ENCODE measurements at regions not wholly inside any gene's neighbourhood (a gene's known extent, or its start where the extent isn't known, plus 50 kb on each side); places are given as distances from the start of the nearest gene placed in this dataset.

DNA sequence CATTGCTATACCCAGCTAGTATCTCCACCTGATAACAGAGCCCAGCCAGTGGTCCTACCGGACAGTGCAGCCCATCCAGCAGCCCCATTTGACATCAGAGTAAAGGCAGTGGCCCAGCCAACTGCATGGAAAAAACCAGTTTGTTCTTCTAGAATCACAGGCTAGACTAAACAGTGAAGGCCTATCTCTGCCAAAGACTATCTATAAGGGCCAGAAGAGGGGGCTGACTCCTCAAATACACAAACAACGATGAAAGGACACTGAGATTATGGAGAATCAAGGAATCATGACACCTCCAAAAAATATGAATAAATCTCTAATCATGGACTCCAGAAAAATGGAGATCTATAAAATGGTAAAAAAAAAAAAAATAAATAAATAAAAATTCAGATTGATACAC is 546.4 kb upstream of the HTR2C start:
- Mint-ChIP-seq H3K4me3 (no peak overlapping the region), H3K9me3 (peaks cover 8% of the 10 kb centered on the region), H3K27ac (no peak overlapping the region), H3K36me3 (peaks cover 3% of the 10 kb centered on the region), H3K4me1 (ENCODE audit: unreplicated experiment) (no peaks in the 10 kb centered on the region), H3K27me3 (peaks cover 6% of the 10 kb centered on the region)
- no peak for TF ChIP-seq CTCF (conservative IDR thresholded peaks at IDR 0.05)
- DNase-seq (ENCODE audit: extremely low spot score, unreplicated experiment): no peak

GRCh38 chrX:114028907-114029662 is 554.8 kb upstream of the HTR2C start:
- Mint-ChIP-seq H3K4me3 (no peak overlapping the region), H3K27ac (no peak overlapping the region), H3K27me3 (no peaks in the 10 kb centered on the region), H3K4me1 (ENCODE audit: unreplicated experiment) (no peaks in the 10 kb centered on the region), H3K36me3 (no peaks in the 10 kb centered on the region), H3K9me3 (peaks cover 13% of the 10 kb centered on the region)
- DNase-seq (ENCODE audit: extremely low spot score, unreplicated experiment): no peak
- TF ChIP-seq CTCF (conservative IDR thresholded peaks at IDR 0.05): no peak

DNA sequence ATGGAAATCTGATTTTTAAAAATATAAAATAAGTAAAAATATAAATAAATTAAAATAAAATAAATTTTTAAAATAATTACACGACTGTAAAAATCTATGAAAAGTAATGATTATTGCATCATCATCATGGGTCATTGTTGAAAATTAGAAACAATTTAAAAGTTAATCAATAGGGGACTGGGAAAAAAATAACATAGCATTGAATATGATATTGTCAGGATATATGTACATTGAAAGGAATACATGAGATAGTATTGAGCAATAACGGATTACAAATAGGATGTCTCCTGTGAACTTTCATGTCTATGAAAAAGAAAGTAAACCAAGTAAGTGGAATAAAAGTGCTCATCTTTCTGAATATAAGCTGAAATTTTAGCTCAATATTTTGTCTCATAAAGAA is 566.8 kb upstream of the HTR2C start:
- Mint-ChIP-seq H3K36me3 (no peaks in the 10 kb centered on the region), H3K9me3 (no peaks in the 10 kb centered on the region), H3K4me3 (no peak overlapping the region), H3K27ac (no peak overlapping the region), H3K27me3 (no peaks in the 10 kb centered on the region), H3K4me1 (ENCODE audit: unreplicated experiment) (no peaks in the 10 kb centered on the region)
- no peak for TF ChIP-seq CTCF (conservative IDR thresholded peaks at IDR 0.05)
- no peak for DNase-seq (ENCODE audit: extremely low spot score, unreplicated experiment)

DNA sequence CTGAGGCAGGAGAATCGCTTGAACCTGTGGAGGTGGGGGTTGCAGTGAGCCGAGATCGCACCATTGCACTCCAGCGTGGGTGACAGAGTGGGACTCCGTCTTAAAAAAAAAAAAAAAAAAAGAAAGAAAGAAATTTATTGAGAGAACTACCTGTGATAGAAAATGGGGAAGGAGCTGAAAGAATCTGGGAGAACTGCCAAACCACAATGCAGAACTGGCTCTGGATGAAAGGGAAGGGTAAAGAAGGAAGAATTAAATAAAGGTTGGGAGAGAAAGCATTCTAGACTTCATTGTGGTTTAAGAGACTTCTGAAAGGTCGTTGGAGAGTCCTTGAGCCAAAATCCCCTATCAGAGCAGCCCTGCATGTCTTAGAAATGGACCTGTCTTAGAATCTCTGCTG is 567.9 kb upstream of the HTR2C start:
- Mint-ChIP-seq H3K27me3 (no peaks in the 10 kb centered on the region), H3K4me3 (no peak overlapping the region), H3K9me3 (no peaks in the 10 kb centered on the region), H3K4me1 (ENCODE audit: unreplicated experiment) (no peaks in the 10 kb centered on the region), H3K36me3 (no peaks in the 10 kb centered on the region), H3K27ac (no peak overlapping the region)
- no peak for TF ChIP-seq CTCF (conservative IDR thresholded peaks at IDR 0.05)
- no peak for DNase-seq (ENCODE audit: extremely low spot score, unreplicated experiment)

- Mint-ChIP-seq H3K36me3 (no peaks in the 10 kb centered on the region), H3K27ac (no peak overlapping the region), H3K4me3 (no peak overlapping the region), H3K9me3 (no peaks in the 10 kb centered on the region), H3K27me3 (no peaks in the 10 kb centered on the region), H3K4me1 (ENCODE audit: unreplicated experiment) (no peaks in the 10 kb centered on the region)
- DNase-seq (ENCODE audit: extremely low spot score, unreplicated experiment): no peak
- TF ChIP-seq CTCF (conservative IDR thresholded peaks at IDR 0.05): no peak
Observed at GRCh38 chrX:114006664-114007063, 577.2 kb upstream of the HTR2C start.
